Right lobe of liver (tissue), 6 donors: ENCODE measurements at regions not wholly inside any gene's neighbourhood (a gene's known extent, or its start where the extent isn't known, plus 50 kb on each side); places are given as distances from the start of the nearest gene placed in this dataset.
A peak's percentile ranks its signal among the peaks of the same experiment; 100 is the strongest.
"Not testable (repeated sequence)": the region's sequence is repeated elsewhere in the genome, so short reads cannot be mapped to it uniquely, and the experiment has no call there.

Experiments
- ATAC-seq, 4 donors: fragments of 200-7000 bp; cut with Tn5 transposase; one replicate each; pipeline ENCODE4 v1.9.1; 2020; ENCODE audit warnings: mild to moderate bottlenecking in 4 of 4, moderate library complexity in 4 of 4
- DNase-seq, 3 donors: peaks; one replicate each; pipeline ENCODE4 v3.0.0-alpha.2; 2020
- H3K27ac ChIP-seq, 3 donors: fragments of 200-600 bp; one replicate each; pipeline ENCODE4 v1.8.0; 2022
- H3K27me3 ChIP-seq, 2 donors: fragments of 200-600 bp; one replicate each; pipeline ENCODE4 v1.8.0; 2022
- H3K36me3 ChIP-seq, 4 donors: fragments of 200-600 bp; sonication (generic) in 1 of 4; one replicate each; pipeline versions ENCODE4 v1.5.1 to v1.8.0; 2017 to 2022; ENCODE audit warnings: control low read depth in 1 of 4
- H3K4me1 ChIP-seq, 4 donors: fragments of 200-600 bp; sonication (generic) in 1 of 4; one replicate each; pipeline versions ENCODE4 v1.5.1 to v1.8.0; 2017 to 2022; ENCODE audit warnings: control low read depth in 1 of 4
- H3K4me3 ChIP-seq, 3 donors: fragments of 200-600 bp; one replicate each; pipeline ENCODE4 v1.8.0; 2022
- H3K9me3 ChIP-seq, 4 donors: fragments of 200-600 bp; sonication (generic) in 1 of 4; one replicate each; pipeline versions ENCODE4 v1.5.1 to v1.8.0; 2017 to 2022; ENCODE audit warnings: control low read depth in 1 of 4
- POLR2A ChIP-seq: fragments of 450-650 bp; IDR thresholded peaks from one replicate; pipeline ENCODE4 v1.6.1; 2017; ENCODE audit warnings: antibody characterized with exemption, mild to moderate bottlenecking
- WGBS: methylation state at CpG from one replicate; pipeline ENCODE4 v1.1.6; 2018; ENCODE audit warnings: low coverage, low lambda C conversion rate; ENCODE audit not compliant: insufficient coverage; ENCODE audit errors: missing lambda C conversion rate; 5-methylcytosine and 5-hydroxymethylcytosine counted together
- intact Hi-C, 2 donors: fragments of 100-400 bp; cut with DNase I; formaldehyde crosslinking; loops; one replicate each; pipeline versions ENCODE4 v1.11.2 to v1.14.1; 2022
- TF ChIP-seq, protein P1 (sequence below), 4 donors: fragments of 200-600 bp in 3 of 4; fragments of 450-650 bp in 1 of 4; IDR thresholded peaks; one replicate each; pipeline versions ENCODE4 v1.5.1 to v1.8.0; 2016 to 2022; ENCODE audit warnings: antibody characterized with exemption in 4 of 4, mild to moderate bottlenecking in 2 of 4
- donor health status: DM: no; HTN: yes; CAD: no.
- donor health status: DM: no; HTN: no; CAD: no.
- donor health status: DM: no; HTN: no; CAD: no.
- donor health status: DM: no; HTN: yes; CAD: no.
- donor health status: DM: no; HTN: yes; CAD: no.

- no peak overlapping the region for H3K4me3 ChIP-seq
- no peak for TF ChIP-seq POLR2A
- TF ChIP-seq, protein P1, sequence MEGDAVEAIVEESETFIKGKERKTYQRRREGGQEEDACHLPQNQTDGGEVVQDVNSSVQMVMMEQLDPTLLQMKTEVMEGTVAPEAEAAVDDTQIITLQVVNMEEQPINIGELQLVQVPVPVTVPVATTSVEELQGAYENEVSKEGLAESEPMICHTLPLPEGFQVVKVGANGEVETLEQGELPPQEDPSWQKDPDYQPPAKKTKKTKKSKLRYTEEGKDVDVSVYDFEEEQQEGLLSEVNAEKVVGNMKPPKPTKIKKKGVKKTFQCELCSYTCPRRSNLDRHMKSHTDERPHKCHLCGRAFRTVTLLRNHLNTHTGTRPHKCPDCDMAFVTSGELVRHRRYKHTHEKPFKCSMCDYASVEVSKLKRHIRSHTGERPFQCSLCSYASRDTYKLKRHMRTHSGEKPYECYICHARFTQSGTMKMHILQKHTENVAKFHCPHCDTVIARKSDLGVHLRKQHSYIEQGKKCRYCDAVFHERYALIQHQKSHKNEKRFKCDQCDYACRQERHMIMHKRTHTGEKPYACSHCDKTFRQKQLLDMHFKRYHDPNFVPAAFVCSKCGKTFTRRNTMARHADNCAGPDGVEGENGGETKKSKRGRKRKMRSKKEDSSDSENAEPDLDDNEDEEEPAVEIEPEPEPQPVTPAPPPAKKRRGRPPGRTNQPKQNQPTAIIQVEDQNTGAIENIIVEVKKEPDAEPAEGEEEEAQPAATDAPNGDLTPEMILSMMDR (IDR thresholded peaks at IDR 0.05): no peak
- H3K36me3 ChIP-seq: no peaks in the 10 kb centered on the region
- H3K27ac ChIP-seq: no peak overlapping the region
- DNase-seq (no peak), ATAC-seq (no peak)
- no peaks in the 10 kb centered on the region for H3K27me3 ChIP-seq
- intact Hi-C loops: no loop called here
- no peaks in the 10 kb centered on the region for H3K9me3 ChIP-seq
- H3K4me1 ChIP-seq: no peaks in the 10 kb centered on the region
- 59% methylated on average over 3 of the region's 3 CpGs for WGBS
These were observed 416.8 kb upstream of the GBE1 start for GRCh38 chr3:82178291-82178690.

GRCh38 chr3:82177774-82178173, 416.3 kb upstream of the GBE1 start:
- no peak for TF ChIP-seq POLR2A
- TF ChIP-seq, protein P1 (IDR thresholded peaks at IDR 0.05): no peak
- DNase-seq (no peak), ATAC-seq (no peak)
- Histone ChIP-seq H3K4me3 (no peak overlapping the region), H3K36me3 (no peaks in the 10 kb centered on the region), H3K4me1 (no peaks in the 10 kb centered on the region), H3K27me3 (no peaks in the 10 kb centered on the region), H3K27ac (no peak overlapping the region), H3K9me3 (no peaks in the 10 kb centered on the region)
- intact Hi-C loops: no loop called here

DNA sequence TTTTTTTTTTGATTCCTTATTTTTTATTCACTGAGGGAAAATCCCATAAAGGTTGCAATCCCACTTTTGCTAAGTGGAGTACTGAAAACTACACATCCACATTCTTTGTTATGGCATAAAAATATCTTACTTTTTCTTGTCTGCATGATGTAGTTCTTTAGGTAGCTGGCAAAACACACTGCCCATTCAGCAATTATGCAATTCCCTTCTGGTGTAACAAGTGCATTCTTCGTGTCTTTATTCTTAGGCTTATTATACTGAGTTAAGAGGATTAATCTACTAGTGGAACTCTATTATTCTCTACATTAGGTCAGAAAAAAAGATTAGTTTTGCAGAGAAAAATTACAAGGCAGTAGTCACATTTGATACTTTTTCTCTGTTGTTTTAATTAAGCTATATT, 403.8 kb upstream of the GBE1 start:
- DNase-seq: no peak
- no peaks in the 10 kb centered on the region for H3K36me3 ChIP-seq
- intact Hi-C loops: no loop called here
- H3K4me1 ChIP-seq: no peaks in the 10 kb centered on the region
- TF ChIP-seq POLR2A: no peak
- TF ChIP-seq, protein P1 (IDR thresholded peaks at IDR 0.05): no peak
- no peaks in the 10 kb centered on the region for H3K9me3 ChIP-seq
- no peak for ATAC-seq
- H3K4me3 ChIP-seq: no peak overlapping the region
- no peak overlapping the region for H3K27ac ChIP-seq
- H3K27me3 ChIP-seq: no peaks in the 10 kb centered on the region
- WGBS: 38% methylated on average over 1 of the region's 1 CpG

DNA sequence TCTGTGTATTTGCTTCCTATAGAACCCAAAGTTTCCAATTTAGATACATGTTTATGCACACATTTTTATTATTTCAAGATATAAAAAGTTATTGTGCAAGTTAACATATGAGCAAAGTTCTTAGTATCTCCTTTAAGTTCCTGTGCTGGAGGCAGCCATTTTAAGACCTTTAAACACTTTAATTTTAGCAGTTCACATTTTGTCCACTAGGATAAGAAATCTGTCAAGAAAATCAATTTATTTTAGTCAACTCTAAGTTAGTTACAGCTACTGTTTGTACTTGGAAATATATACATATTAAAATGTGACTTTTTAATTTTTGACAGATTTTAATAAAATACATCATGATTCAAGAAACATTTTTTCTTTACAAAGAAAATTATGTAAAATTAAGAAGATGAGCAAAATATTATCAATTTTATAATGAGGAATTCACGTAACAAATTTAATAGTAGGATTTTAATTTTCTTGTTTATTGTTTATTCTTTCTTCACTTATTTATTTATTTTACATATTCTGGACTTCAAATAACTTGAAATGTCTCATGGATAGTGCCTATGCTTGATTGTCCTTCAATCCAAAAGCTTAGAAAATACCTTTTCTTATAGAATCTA, 402.6 kb upstream of the GBE1 start:
- WGBS: 88% methylated on average over 1 of the region's 1 CpG
- Histone ChIP-seq H3K9me3 (no peaks in the 10 kb centered on the region), H3K4me1 (no peaks in the 10 kb centered on the region), H3K27me3 (no peaks in the 10 kb centered on the region), H3K4me3 (no peak overlapping the region), H3K36me3 (no peaks in the 10 kb centered on the region), H3K27ac (no peak overlapping the region)
- no peak for DNase-seq
- no peak for ATAC-seq
- intact Hi-C loops: no loop called here
- TF ChIP-seq POLR2A: no peak
- TF ChIP-seq, protein P1 (IDR thresholded peaks at IDR 0.05): peak in 3 of 4 donors; percentile 18 to 32 (median 28)

GRCh38 chr3:82157952-82158351, 396.5 kb upstream of the GBE1 start:
- intact Hi-C loops: no loop called here
- DNase-seq: no peak
- no peak overlapping the region for H3K27ac ChIP-seq
- H3K4me3 ChIP-seq: no peak overlapping the region
- no peaks in the 10 kb centered on the region for H3K27me3 ChIP-seq
- no peak for ATAC-seq
- H3K36me3 ChIP-seq: no peaks in the 10 kb centered on the region
- no peaks in the 10 kb centered on the region for H3K9me3 ChIP-seq
- TF ChIP-seq POLR2A: no peak
- TF ChIP-seq, protein P1 (IDR thresholded peaks at IDR 0.05): no peak
- H3K4me1 ChIP-seq: no peaks in the 10 kb centered on the region
- 67% methylated on average over 2 of the region's 5 CpGs for WGBS

DNA sequence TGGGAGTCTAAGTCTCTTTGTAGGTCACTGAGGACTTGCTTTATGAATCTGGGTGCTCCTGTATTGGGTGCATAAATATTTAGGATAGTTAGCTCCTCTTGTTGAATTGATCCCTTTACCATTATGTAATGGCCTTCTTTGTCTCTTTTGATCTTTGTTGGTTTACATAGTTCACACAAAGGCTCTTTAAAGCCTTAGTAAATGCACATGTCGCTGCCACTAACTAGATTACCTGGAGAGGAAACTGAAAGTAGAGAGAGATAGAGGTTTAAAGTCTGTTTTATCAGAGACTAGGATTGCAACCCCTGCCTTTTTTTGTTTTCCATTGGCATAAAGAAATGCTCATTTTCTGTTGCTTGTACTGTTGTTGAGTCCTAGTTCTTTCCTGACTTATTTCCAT, 392.4 kb upstream of the GBE1 start:
- H3K36me3 ChIP-seq, DNase-seq, H3K27me3 ChIP-seq, H3K27ac ChIP-seq, ATAC-seq, H3K4me3 ChIP-seq, H3K4me1 ChIP-seq, H3K9me3 ChIP-seq, intact Hi-C loops: not testable (repeated sequence)
- 29% methylated on average over 1 of the region's 1 CpG for WGBS
